HepG2 (cell line): ENCODE measurements at regions not wholly inside any gene's neighbourhood (a gene's known extent, or its start where the extent isn't known, plus 50 kb on each side); places are given as distances from the start of the nearest gene placed in this dataset.

Experiments used
- FOXK2 ChIP-seq: fragments of 450-650 bp; IDR thresholded peaks from 2 replicates; pipeline ENCODE4 v1.6.1; 2016
- JUNB ChIP-seq: sonication (generic); formaldehyde crosslinking; IDR thresholded peaks from 2 replicates; pipeline ENCODE4 v1.8.0; 2022; ENCODE audit warnings: missing genetic modification reagents, mild to moderate bottlenecking, borderline replicate concordance
- MBD4 ChIP-seq: IDR thresholded peaks from 2 replicates; pipeline ENCODE4 v1.6.1; 2012; ENCODE audit warnings: low read length, inconsistent platforms, borderline replicate concordance
- SMYD3 ChIP-seq: sonication (generic); formaldehyde crosslinking; IDR thresholded peaks from 2 replicates; pipeline ENCODE4 v1.8.1; 2023; ENCODE audit warnings: mild to moderate bottlenecking, missing genetic modification reagents
- ZFP36L1 ChIP-seq: sonication (generic); formaldehyde crosslinking; IDR thresholded peaks from 2 replicates; pipeline ENCODE4 v1.8.0; 2022; ENCODE audit warnings: mild to moderate bottlenecking, missing genetic modification reagents, moderate library complexity
- TF ChIP-seq, protein P1 (sequence below): sonication (generic); formaldehyde crosslinking; conservative IDR thresholded peaks from 2 replicates; pipeline ENCODE4 v1.4.0; 2020; ENCODE audit warnings: mild to moderate bottlenecking, missing genetic modification reagents, moderate library complexity
- TF ChIP-seq, protein P2 (sequence below), 2 experiments: IDR thresholded peaks; 2 replicates each; pipeline ENCODE4 v1.6.1; 2011 to 2012; ENCODE audit warnings: low read length in 2 of 2, borderline replicate concordance in 1 of 2, low read depth in 1 of 2, mild to moderate bottlenecking in 1 of 2, moderate library complexity in 1 of 2

DNA sequence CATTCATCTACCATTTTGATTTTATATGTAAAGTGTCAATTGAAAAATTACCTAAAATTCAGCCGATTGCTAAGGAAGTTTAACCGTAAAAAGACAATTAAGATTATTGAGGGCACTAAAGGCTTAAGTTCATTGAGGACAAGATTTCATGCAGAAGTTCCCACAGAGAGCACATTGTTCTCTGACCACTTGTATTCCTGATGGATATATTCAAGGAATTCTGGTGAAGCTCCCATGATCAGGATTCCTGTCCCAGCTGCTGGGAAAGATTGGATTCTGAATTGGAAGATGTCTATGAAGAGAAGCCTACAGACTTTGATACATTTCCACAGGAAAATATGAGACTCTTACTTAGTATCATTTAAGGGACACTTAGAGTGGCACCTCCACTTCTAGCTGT, 209.2 kb upstream of the KCTD3 start (continued):
- TF ChIP-seq SMYD3 (CRISPR knock-in tag) (no peak), ZFP36L1 (CRISPR knock-in tag) (no peak), MBD4 (no peak), JUNB (CRISPR knock-in tag) (no peak), FOXK2 (no peak)
- TF ChIP-seq, protein P1, sequence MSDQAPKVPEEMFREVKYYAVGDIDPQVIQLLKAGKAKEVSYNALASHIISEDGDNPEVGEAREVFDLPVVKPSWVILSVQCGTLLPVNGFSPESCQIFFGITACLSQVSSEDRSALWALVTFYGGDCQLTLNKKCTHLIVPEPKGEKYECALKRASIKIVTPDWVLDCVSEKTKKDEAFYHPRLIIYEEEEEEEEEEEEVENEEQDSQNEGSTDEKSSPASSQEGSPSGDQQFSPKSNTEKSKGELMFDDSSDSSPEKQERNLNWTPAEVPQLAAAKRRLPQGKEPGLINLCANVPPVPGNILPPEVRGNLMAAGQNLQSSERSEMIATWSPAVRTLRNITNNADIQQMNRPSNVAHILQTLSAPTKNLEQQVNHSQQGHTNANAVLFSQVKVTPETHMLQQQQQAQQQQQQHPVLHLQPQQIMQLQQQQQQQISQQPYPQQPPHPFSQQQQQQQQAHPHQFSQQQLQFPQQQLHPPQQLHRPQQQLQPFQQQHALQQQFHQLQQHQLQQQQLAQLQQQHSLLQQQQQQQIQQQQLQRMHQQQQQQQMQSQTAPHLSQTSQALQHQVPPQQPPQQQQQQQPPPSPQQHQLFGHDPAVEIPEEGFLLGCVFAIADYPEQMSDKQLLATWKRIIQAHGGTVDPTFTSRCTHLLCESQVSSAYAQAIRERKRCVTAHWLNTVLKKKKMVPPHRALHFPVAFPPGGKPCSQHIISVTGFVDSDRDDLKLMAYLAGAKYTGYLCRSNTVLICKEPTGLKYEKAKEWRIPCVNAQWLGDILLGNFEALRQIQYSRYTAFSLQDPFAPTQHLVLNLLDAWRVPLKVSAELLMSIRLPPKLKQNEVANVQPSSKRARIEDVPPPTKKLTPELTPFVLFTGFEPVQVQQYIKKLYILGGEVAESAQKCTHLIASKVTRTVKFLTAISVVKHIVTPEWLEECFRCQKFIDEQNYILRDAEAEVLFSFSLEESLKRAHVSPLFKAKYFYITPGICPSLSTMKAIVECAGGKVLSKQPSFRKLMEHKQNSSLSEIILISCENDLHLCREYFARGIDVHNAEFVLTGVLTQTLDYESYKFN (CRISPR knock-in tag), result no peak
- TF ChIP-seq, protein P2, sequence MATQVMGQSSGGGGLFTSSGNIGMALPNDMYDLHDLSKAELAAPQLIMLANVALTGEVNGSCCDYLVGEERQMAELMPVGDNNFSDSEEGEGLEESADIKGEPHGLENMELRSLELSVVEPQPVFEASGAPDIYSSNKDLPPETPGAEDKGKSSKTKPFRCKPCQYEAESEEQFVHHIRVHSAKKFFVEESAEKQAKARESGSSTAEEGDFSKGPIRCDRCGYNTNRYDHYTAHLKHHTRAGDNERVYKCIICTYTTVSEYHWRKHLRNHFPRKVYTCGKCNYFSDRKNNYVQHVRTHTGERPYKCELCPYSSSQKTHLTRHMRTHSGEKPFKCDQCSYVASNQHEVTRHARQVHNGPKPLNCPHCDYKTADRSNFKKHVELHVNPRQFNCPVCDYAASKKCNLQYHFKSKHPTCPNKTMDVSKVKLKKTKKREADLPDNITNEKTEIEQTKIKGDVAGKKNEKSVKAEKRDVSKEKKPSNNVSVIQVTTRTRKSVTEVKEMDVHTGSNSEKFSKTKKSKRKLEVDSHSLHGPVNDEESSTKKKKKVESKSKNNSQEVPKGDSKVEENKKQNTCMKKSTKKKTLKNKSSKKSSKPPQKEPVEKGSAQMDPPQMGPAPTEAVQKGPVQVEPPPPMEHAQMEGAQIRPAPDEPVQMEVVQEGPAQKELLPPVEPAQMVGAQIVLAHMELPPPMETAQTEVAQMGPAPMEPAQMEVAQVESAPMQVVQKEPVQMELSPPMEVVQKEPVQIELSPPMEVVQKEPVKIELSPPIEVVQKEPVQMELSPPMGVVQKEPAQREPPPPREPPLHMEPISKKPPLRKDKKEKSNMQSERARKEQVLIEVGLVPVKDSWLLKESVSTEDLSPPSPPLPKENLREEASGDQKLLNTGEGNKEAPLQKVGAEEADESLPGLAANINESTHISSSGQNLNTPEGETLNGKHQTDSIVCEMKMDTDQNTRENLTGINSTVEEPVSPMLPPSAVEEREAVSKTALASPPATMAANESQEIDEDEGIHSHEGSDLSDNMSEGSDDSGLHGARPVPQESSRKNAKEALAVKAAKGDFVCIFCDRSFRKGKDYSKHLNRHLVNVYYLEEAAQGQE (IDR thresholded peaks at IDR 0.05; ENCODE audit: borderline replicate concordance in 1 of 2, low read depth in 1 of 2, low read length in 2 of 2), result no peak
